ENCODE measurements at regions not wholly inside any gene's neighbourhood (a gene's known extent, or its start where the extent isn't known, plus 50 kb on each side); places are given as distances from the start of the nearest gene placed in this dataset.

GRCh38 chr2:34423301-34423700 is 824.2 kb upstream of the FAM98A start:
- CTCF ChIA-PET: no interaction called here
- TF ChIP-seq CTCF (conservative IDR thresholded peaks at IDR 0.05; ENCODE audit: low read depth, low read length): no peak
- TF ChIP-seq EZH2 (IDR thresholded peaks at IDR 0.05; ENCODE audit: borderline replicate concordance, low read depth, low read length, poor library complexity, severe bottlenecking): no peak
- H3K27ac ChIP-seq (ENCODE audit: low read depth, low read length, poor library complexity, severe bottlenecking): no peak overlapping the region
- POLR2A ChIA-PET (ENCODE audit: low non-redundant PET): no interaction called here
- DNase-seq (ENCODE audit: low spot score): no peak
- intact Hi-C loops (cut with micrococcal nuclease; ENCODE audit: unreplicated experiment): no loop called here
- no peaks in the 10 kb centered on the region for H3K27me3 ChIP-seq (replicated peaks; ENCODE audit: insufficient read depth, low read depth, low read length, poor library complexity)
- no TSS peak for BruUV-seq (replicated peaks)
- H3K4me3 ChIP-seq (ENCODE audit: low read depth, low read length, poor library complexity, severe bottlenecking): no peak overlapping the region
- no peaks in the 10 kb centered on the region for H3K4me1 ChIP-seq (ENCODE audit: insufficient read depth, low read length, poor library complexity, severe bottlenecking)
- H3K9me3 ChIP-seq (ENCODE audit: low read depth, low read length, poor library complexity, severe bottlenecking): peaks cover 18% of the 10 kb centered on the region
- no peaks in the 10 kb centered on the region for H3K36me3 ChIP-seq (ENCODE audit: insufficient read depth, low read length, poor library complexity, severe bottlenecking)

- intact Hi-C loops (cut with micrococcal nuclease; ENCODE audit: unreplicated experiment): no loop called here
- no peaks in the 10 kb centered on the region for H3K36me3 ChIP-seq (ENCODE audit: insufficient read depth, low read length, poor library complexity, severe bottlenecking)
- BruUV-seq (replicated peaks): no TSS peak
- no peaks in the 10 kb centered on the region for H3K4me1 ChIP-seq (ENCODE audit: insufficient read depth, low read length, poor library complexity, severe bottlenecking)
- H3K9me3 ChIP-seq (ENCODE audit: low read depth, low read length, poor library complexity, severe bottlenecking): peaks cover 18% of the 10 kb centered on the region
- CTCF ChIA-PET: no interaction called here
- TF ChIP-seq CTCF (conservative IDR thresholded peaks at IDR 0.05; ENCODE audit: low read depth, low read length) (no peak), EZH2 (IDR thresholded peaks at IDR 0.05; ENCODE audit: borderline replicate concordance, low read depth, low read length, poor library complexity, severe bottlenecking) (no peak)
- DNase-seq (ENCODE audit: low spot score): no peak
- POLR2A ChIA-PET (ENCODE audit: low non-redundant PET): no interaction called here
- H3K27ac ChIP-seq (ENCODE audit: low read depth, low read length, poor library complexity, severe bottlenecking): no peak overlapping the region
- H3K27me3 ChIP-seq (replicated peaks; ENCODE audit: insufficient read depth, low read depth, low read length, poor library complexity): no peaks in the 10 kb centered on the region
- no peak overlapping the region for H3K4me3 ChIP-seq (ENCODE audit: low read depth, low read length, poor library complexity, severe bottlenecking)
These were observed 820.8 kb upstream of the FAM98A start for GRCh38 chr2:34419856-34420255.

DNA sequence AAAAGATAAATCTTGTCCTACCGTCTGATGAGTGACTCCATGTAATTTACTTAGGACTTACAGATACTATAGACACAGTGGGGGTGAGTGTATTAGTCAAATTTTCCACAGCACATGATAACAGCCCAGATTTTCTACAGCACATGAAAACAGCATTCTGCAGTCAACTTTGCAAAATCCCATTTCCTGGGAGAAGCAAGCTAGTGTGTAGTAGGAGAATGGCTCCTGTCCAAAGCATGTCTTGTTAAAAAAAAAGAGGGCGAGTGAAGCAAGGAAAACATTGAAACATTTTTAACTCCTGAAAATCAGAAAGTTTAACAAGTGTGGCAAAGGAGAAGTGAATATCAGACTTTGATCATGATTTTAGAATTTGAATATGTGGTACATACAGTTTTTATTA is 817.8 kb upstream of the FAM98A start:
- TF ChIP-seq EZH2 (IDR thresholded peaks at IDR 0.05; ENCODE audit: borderline replicate concordance, low read depth, low read length, poor library complexity, severe bottlenecking): no peak
- TF ChIP-seq CTCF (conservative IDR thresholded peaks at IDR 0.05; ENCODE audit: low read depth, low read length): no peak
- Histone ChIP-seq H3K4me3 (ENCODE audit: low read depth, low read length, poor library complexity, severe bottlenecking) (no peak overlapping the region), H3K4me1 (ENCODE audit: insufficient read depth, low read length, poor library complexity, severe bottlenecking) (no peaks in the 10 kb centered on the region), H3K36me3 (ENCODE audit: insufficient read depth, low read length, poor library complexity, severe bottlenecking) (no peaks in the 10 kb centered on the region), H3K9me3 (ENCODE audit: low read depth, low read length, poor library complexity, severe bottlenecking) (no peaks in the 10 kb centered on the region), H3K27ac (ENCODE audit: low read depth, low read length, poor library complexity, severe bottlenecking) (no peak overlapping the region), H3K27me3 (replicated peaks; ENCODE audit: insufficient read depth, low read depth, low read length, poor library complexity) (no peaks in the 10 kb centered on the region)
- BruUV-seq (replicated peaks): no TSS peak
- intact Hi-C loops (cut with micrococcal nuclease; ENCODE audit: unreplicated experiment): no loop called here
- POLR2A ChIA-PET (ENCODE audit: low non-redundant PET): no interaction called here
- DNase-seq (ENCODE audit: low spot score): peak; percentile 12
- CTCF ChIA-PET: no interaction called here
